GM19467 (cell line): ENCODE measurements at regions not wholly inside any gene's neighbourhood (a gene's known extent, or its start where the extent isn't known, plus 50 kb on each side); places are given as distances from the start of the nearest gene placed in this dataset.
"Not testable (repeated sequence)": the region's sequence is repeated elsewhere in the genome, so short reads cannot be mapped to it uniquely, and the experiment has no call there.

Source experiments
- ATAC-seq: cut with Tn5 transposase; IDR thresholded peaks from one replicate; pipeline ENCODE4 v1.9.1; 2021; ENCODE audit warnings: mild to moderate bottlenecking, moderate library complexity; ENCODE audit not compliant: unreplicated experiment

- ATAC-seq, result no peak
These were observed 297.1 kb upstream of the MEIS2 start for GRCh38 chr15:37397266-37398022.

GRCh38 chr15:37416103-37416502, 315.8 kb upstream of the MEIS2 start:
- no peak for ATAC-seq

- no peak for ATAC-seq
These were observed 325.2 kb upstream of the MEIS2 start for GRCh38 chr15:37425541-37425940.

- ATAC-seq, result not testable (repeated sequence)
These were observed 327.0 kb upstream of the MEIS2 start for GRCh38 chr15:37427393-37427792.

- no peak for ATAC-seq
These were observed 346.6 kb upstream of the MEIS2 start for GRCh38 chr15:37446921-37447320.

GRCh38 chr15:37452498-37452897, 352.1 kb upstream of the MEIS2 start:
- ATAC-seq, result no peak

- ATAC-seq, result no peak
These were observed 380.1 kb upstream of the MEIS2 start for GRCh38 chr15:37480482-37480881.

GRCh38 chr15:37481126-37481525, 380.8 kb upstream of the MEIS2 start:
- no peak for ATAC-seq

GRCh38 chr15:37483779-37484178, 383.4 kb upstream of the MEIS2 start:
- ATAC-seq, result no peak

- no peak for ATAC-seq
These were observed 384.7 kb upstream of the MEIS2 start for GRCh38 chr15:37485056-37485455.

- no peak for ATAC-seq
These were observed 390.4 kb upstream of the MEIS2 start for GRCh38 chr15:37490707-37491106.

- ATAC-seq, result no peak
These were observed 416.3 kb upstream of the MEIS2 start for GRCh38 chr15:37516621-37517020.

- no peak for ATAC-seq
These were observed 417.0 kb upstream of the MEIS2 start for GRCh38 chr15:37517191-37517895.

- ATAC-seq, result no peak
These were observed 416.0 kb upstream of the TMCO5A start for GRCh38 chr15:37518436-37518835.

GRCh38 chr15:37520026-37520425, 414.4 kb upstream of the TMCO5A start:
- no peak for ATAC-seq

GRCh38 chr15:37520882-37521281, 413.6 kb upstream of the TMCO5A start:
- no peak for ATAC-seq

GRCh38 chr15:37524601-37525000, 409.8 kb upstream of the TMCO5A start:
- no peak for ATAC-seq

GRCh38 chr15:37528432-37528831, 406.0 kb upstream of the TMCO5A start:
- no peak for ATAC-seq

- no peak for ATAC-seq
These were observed 397.4 kb upstream of the TMCO5A start for GRCh38 chr15:37536967-37537605.

GRCh38 chr15:37537802-37538201, 396.6 kb upstream of the TMCO5A start:
- no peak for ATAC-seq

- ATAC-seq, result no peak
These were observed 386.3 kb upstream of the TMCO5A start for GRCh38 chr15:37548116-37548515.
